H1 (cell line): ENCODE measurements at regions not wholly inside any gene's neighbourhood (a gene's known extent, or its start where the extent isn't known, plus 50 kb on each side); places are given as distances from the start of the nearest gene placed in this dataset.

Experiments used
- ASH2L ChIP-seq: fragments of 200-600, 300-600 bp; sonication (generic); IDR thresholded peaks from one replicate; pipeline ENCODE4 v1.7.1; 2017; ENCODE audit warnings: low read length
- CBX5 ChIP-seq: fragments of 300-800, 300-1000 bp; sonication (generic); IDR thresholded peaks from 2 replicates; pipeline ENCODE4 v1.7.1; 2016; ENCODE audit warnings: antibody characterized with exemption, low read length, low read depth
- GTF2F1 ChIP-seq: IDR thresholded peaks from 2 replicates; pipeline ENCODE4 v1.6.1; 2012; ENCODE audit warnings: low read depth, low read length, improper control_type of control experiment, borderline replicate concordance

GRCh38 chr4:17187003-17187402 lies 288.6 kb upstream of the LDB2 start (continued):
- TF ChIP-seq GTF2F1 = no peak
- no peak for TF ChIP-seq ASH2L
- no peak for TF ChIP-seq CBX5
